ENCODE measurements at regions not wholly inside any gene's neighbourhood (a gene's known extent, or its start where the extent isn't known, plus 50 kb on each side); places are given as distances from the start of the nearest gene placed in this dataset.

DNA sequence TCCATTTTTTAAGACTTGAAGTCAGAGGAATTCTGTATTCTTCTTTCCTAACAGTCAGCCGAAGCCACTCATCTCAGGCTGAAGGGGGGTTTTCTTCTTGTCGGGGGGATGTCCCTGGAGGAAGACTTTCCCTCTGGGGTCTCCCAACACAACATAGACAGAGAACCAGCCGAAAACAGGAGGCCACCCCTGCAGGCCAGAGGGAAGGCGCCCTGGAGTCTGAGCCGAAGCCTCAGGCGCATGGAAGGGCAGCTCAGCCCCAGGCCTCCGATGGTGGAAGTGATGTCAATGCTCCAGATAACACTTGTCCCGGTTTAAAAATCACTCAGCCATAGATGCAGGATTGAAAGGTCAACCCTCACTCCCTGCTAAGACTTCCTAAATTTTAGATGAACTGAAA is 1393.0 kb downstream of the TBC1D22A start:
- TF ChIP-seq, protein P1, sequence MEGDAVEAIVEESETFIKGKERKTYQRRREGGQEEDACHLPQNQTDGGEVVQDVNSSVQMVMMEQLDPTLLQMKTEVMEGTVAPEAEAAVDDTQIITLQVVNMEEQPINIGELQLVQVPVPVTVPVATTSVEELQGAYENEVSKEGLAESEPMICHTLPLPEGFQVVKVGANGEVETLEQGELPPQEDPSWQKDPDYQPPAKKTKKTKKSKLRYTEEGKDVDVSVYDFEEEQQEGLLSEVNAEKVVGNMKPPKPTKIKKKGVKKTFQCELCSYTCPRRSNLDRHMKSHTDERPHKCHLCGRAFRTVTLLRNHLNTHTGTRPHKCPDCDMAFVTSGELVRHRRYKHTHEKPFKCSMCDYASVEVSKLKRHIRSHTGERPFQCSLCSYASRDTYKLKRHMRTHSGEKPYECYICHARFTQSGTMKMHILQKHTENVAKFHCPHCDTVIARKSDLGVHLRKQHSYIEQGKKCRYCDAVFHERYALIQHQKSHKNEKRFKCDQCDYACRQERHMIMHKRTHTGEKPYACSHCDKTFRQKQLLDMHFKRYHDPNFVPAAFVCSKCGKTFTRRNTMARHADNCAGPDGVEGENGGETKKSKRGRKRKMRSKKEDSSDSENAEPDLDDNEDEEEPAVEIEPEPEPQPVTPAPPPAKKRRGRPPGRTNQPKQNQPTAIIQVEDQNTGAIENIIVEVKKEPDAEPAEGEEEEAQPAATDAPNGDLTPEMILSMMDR (conservative IDR thresholded peaks at IDR 0.05; ENCODE audit: low read length), result no peak
- no peak for TF ChIP-seq EZH2phosphoT487 (IDR thresholded peaks at IDR 0.05; ENCODE audit: borderline replicate concordance)
